HCT116 (cell line): ENCODE measurements at regions not wholly inside any gene's neighbourhood (a gene's known extent, or its start where the extent isn't known, plus 50 kb on each side); places are given as distances from the start of the nearest gene placed in this dataset.

Experiments
- ATAC-seq: fragments of 200-7000 bp; cut with Tn5 transposase; 2 replicates; pipeline ENCODE4 v1.9.1; 2020; ENCODE audit warnings: mild to moderate bottlenecking, moderate library complexity
- BruUV-seq: library from RNA; stranded (reverse); fragments of 400-500 nt; replicated peaks from 2 replicates; lab custom pipeline; 2021; lab: Mats Ljungman, UMichigan
- CTCF ChIA-PET: fragments of 300-600 bp; sonication (Branson Sonifier 250); formaldehyde crosslinking; loops from one replicate; lab custom pipeline; 2021; ENCODE audit warnings: antibody characterized with exemption; lab: Charles Lee
- POLR2A ChIA-PET: fragments of 300-600, 350-600 bp; sonication (Branson Sonifier 250); formaldehyde crosslinking; loops from one replicate; lab custom pipeline; 2021; ENCODE audit warnings: antibody characterized with exemption; lab: Charles Lee
- RAD21 ChIA-PET, 2 experiments: fragments of 300-600 bp; sonication (Branson Sonifier 250); formaldehyde crosslinking; loops; one replicate each; lab custom pipeline; 2023; ENCODE audit warnings: low total read pairs in 2 of 2; ENCODE audit not compliant: uncharacterized antibody in 2 of 2, unreplicated experiment in 2 of 2, low non-redundant PET in 1 of 2; lab: Charles Lee
- DNase-seq: peaks from one replicate; pipeline ENCODE4 v3.0.0-alpha.2; 2010; ENCODE audit warnings: low read depth, low spot score
- H2AFZ ChIP-seq: fragments of 200-600 bp; shearing (Covaris generic), sonication (generic); 2 replicates; pipeline ENCODE4 v1.6.1; 2017; ENCODE audit warnings: low read depth, mixed run types, mixed read lengths, antibody characterized with exemption, low read length; ENCODE audit not compliant: poor library complexity, severe bottlenecking
- H3K27ac ChIP-seq: 2 replicates; pipeline ENCODE4 v1.5.1; 2012; ENCODE audit warnings: low read depth, low read length
- H3K27me3 ChIP-seq: fragments of 200-600 bp; sonication (generic); 2 replicates; pipeline ENCODE4 v1.6.1; 2016; ENCODE audit warnings: mixed run types, low read length, mixed read lengths; ENCODE audit not compliant: insufficient read depth
- H3K36me3 ChIP-seq, 2 experiments: fragments of 200-500 bp in 1 of 2; fragments of 200-600 bp in 1 of 2; sonication (Bioruptor generic) in 1 of 2; sonication (generic) in 1 of 2; 2 replicates each; pipeline versions ENCODE4 v1.5.1 to v1.6.1; 2014 to 2016; ENCODE audit warnings: low read length in 2 of 2, inconsistent platforms in 1 of 2, mixed read lengths in 1 of 2, mixed run types in 1 of 2; ENCODE audit not compliant: insufficient read depth in 2 of 2, control insufficient read depth in 1 of 2
- H3K4me1 ChIP-seq, 2 experiments: fragments of 200-600 bp in 1 of 2; sonication (generic) in 1 of 2; 2 replicates each; pipeline versions ENCODE4 v1.5.1 to v1.6.1; 2012 to 2017; ENCODE audit warnings: low read length in 2 of 2, inconsistent platforms in 1 of 2, mild to moderate bottlenecking in 1 of 2, mixed read lengths in 1 of 2, mixed run types in 1 of 2, moderate library complexity in 1 of 2; ENCODE audit not compliant: insufficient read depth in 2 of 2, control insufficient read depth in 1 of 2
- H3K4me2 ChIP-seq: fragments of 200-600 bp; sonication (generic); 2 replicates; pipeline ENCODE4 v1.6.1; 2017; ENCODE audit warnings: mixed run types, low read length, mixed read lengths
- H3K4me3 ChIP-seq, 2 experiments: fragments of 200-600 bp in 1 of 2; sonication (generic) in 1 of 2; replicated peaks in 1 of 2; 2 replicates each; pipeline ENCODE4 v1.5.1; 2011 to 2016; ENCODE audit warnings: low read length in 2 of 2, control low read depth in 1 of 2, low read depth in 1 of 2, mild to moderate bottlenecking in 1 of 2, mixed read lengths in 1 of 2, mixed run types in 1 of 2
- H3K79me2 ChIP-seq: fragments of 200-600 bp; sonication (generic); 2 replicates; pipeline ENCODE4 v1.6.1; 2017; ENCODE audit warnings: mild to moderate bottlenecking, mixed run types, low read length, moderate library complexity, mixed read lengths; ENCODE audit not compliant: insufficient read depth
- H3K9ac ChIP-seq: fragments of 200-600 bp; sonication (generic); 2 replicates; pipeline ENCODE4 v1.6.1; 2016; ENCODE audit warnings: low read length, mixed read lengths
- H3K9me2 ChIP-seq: fragments of 200-600 bp; sonication (generic), shearing (Covaris generic); 2 replicates; pipeline ENCODE4 v1.6.1; 2017; ENCODE audit warnings: mixed run types, mild to moderate bottlenecking, moderate library complexity; ENCODE audit not compliant: insufficient read depth
- H3K9me3 ChIP-seq, 2 experiments: fragments of 200-500 bp in 1 of 2; fragments of 200-600 bp in 1 of 2; sonication (Bioruptor generic) in 1 of 2; sonication (generic) in 1 of 2; 2 replicates each; pipeline ENCODE4 v1.6.1; 2014 to 2017; ENCODE audit warnings: low read length in 2 of 2, mixed read lengths in 2 of 2, inconsistent platforms in 1 of 2, low read depth in 1 of 2, mild to moderate bottlenecking in 1 of 2, mixed run types in 1 of 2, moderate library complexity in 1 of 2; ENCODE audit not compliant: control insufficient read depth in 1 of 2, insufficient read depth in 1 of 2
- H4K20me1 ChIP-seq: fragments of 200-600 bp; sonication (generic), shearing (Covaris generic); 2 replicates; pipeline ENCODE4 v1.6.1; 2017; ENCODE audit warnings: mixed run types, mild to moderate bottlenecking, moderate library complexity; ENCODE audit not compliant: insufficient read depth
- CBX3 ChIP-seq: IDR thresholded peaks from 2 replicates; pipeline ENCODE4 v1.6.1; 2012; ENCODE audit warnings: low read depth
- EZH2 ChIP-seq: fragments of 200-600 bp; sonication (generic); IDR thresholded peaks from 2 replicates; pipeline ENCODE4 v1.6.1; 2017; ENCODE audit warnings: antibody characterized with exemption, mixed run types
- FOSL1 ChIP-seq: IDR thresholded peaks from 2 replicates; pipeline ENCODE4 v1.6.1; 2012; ENCODE audit warnings: low read depth
- MAX ChIP-seq: IDR thresholded peaks from 2 replicates; pipeline ENCODE4 v1.6.1; 2012
- POLR2AphosphoS5 ChIP-seq: IDR thresholded peaks from 2 replicates; pipeline ENCODE4 v1.6.1; 2011; ENCODE audit warnings: mild to moderate bottlenecking, low read depth, low read length, moderate library complexity
- RAD21 ChIP-seq: IDR thresholded peaks from 2 replicates; pipeline ENCODE4 v1.6.1; 2012; ENCODE audit warnings: low read depth, mild to moderate bottlenecking
- SIN3A ChIP-seq: IDR thresholded peaks from 2 replicates; pipeline ENCODE4 v1.6.1; 2012; ENCODE audit warnings: low read depth
- SP1 ChIP-seq: IDR thresholded peaks from 2 replicates; pipeline ENCODE4 v1.6.1; 2012; ENCODE audit warnings: low read depth
- SRF ChIP-seq: IDR thresholded peaks from 2 replicates; pipeline ENCODE4 v1.6.1; 2012; ENCODE audit warnings: low read depth
- TCF7L2 ChIP-seq: IDR thresholded peaks from 2 replicates; pipeline ENCODE4 v1.7.0; 2011; ENCODE audit warnings: borderline replicate concordance, inconsistent platforms; ENCODE audit not compliant: insufficient read depth, insufficient read length; ENCODE audit errors: extremely low read depth
- ZFX ChIP-seq: fragments of 450-650 bp; IDR thresholded peaks from 2 replicates; pipeline ENCODE4 v1.6.1; 2017
- intact Hi-C: fragments of 100-400 bp; cut with micrococcal nuclease; formaldehyde crosslinking; loops from 2 replicates; pipeline ENCODE4 v1.10.0; 2022
- TF ChIP-seq, protein P1 (sequence below): IDR thresholded peaks from 2 replicates; pipeline ENCODE4 v1.6.1; 2012; ENCODE audit warnings: low read depth

DNA sequence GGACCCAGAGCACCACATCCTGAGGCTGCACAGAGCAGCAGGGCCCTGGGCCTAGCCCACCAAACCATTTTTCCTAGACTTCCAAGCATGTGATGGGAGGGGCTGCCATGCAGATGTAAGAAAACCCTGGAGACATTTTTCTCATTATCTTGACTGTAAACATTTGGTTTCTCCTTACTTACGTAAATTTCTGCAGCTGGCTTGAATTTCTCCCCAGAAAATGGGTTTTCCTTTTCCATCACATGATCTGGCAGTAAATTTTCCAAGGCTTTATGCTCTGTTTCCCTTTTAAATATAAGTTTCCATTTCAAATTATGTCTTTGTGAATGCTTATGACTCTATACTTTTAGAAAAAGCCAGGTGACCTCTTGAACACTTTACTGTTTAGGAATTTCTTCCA is 945.9 kb upstream of the NDST4 start:
- no peaks in the 10 kb centered on the region for H3K36me3 ChIP-seq
- CTCF ChIA-PET, result no interaction called here
- no peaks in the 10 kb centered on the region for H4K20me1 ChIP-seq
- H3K4me3 ChIP-seq, result no peak overlapping the region
- no peak overlapping the region for H3K4me2 ChIP-seq
- POLR2A ChIA-PET, result no interaction called here
- H3K9me2 ChIP-seq, result no peaks in the 10 kb centered on the region
- no TSS peak for BruUV-seq
- intact Hi-C loops, result no loop called here
- no peak for DNase-seq
- H3K4me1 ChIP-seq, result no peaks in the 10 kb centered on the region
- H3K27me3 ChIP-seq, result no peaks in the 10 kb centered on the region
- no peak overlapping the region for H2AFZ ChIP-seq
- RAD21 ChIA-PET, result interaction anchor here in 1 of 2 experiments (0.6 kb wide), 1 partner anchor 17 kb away, joined by 3 read pairs; no protein-coding TSS in a partner anchor
- no peak overlapping the region for H3K9ac ChIP-seq
- TF ChIP-seq, protein P1, sequence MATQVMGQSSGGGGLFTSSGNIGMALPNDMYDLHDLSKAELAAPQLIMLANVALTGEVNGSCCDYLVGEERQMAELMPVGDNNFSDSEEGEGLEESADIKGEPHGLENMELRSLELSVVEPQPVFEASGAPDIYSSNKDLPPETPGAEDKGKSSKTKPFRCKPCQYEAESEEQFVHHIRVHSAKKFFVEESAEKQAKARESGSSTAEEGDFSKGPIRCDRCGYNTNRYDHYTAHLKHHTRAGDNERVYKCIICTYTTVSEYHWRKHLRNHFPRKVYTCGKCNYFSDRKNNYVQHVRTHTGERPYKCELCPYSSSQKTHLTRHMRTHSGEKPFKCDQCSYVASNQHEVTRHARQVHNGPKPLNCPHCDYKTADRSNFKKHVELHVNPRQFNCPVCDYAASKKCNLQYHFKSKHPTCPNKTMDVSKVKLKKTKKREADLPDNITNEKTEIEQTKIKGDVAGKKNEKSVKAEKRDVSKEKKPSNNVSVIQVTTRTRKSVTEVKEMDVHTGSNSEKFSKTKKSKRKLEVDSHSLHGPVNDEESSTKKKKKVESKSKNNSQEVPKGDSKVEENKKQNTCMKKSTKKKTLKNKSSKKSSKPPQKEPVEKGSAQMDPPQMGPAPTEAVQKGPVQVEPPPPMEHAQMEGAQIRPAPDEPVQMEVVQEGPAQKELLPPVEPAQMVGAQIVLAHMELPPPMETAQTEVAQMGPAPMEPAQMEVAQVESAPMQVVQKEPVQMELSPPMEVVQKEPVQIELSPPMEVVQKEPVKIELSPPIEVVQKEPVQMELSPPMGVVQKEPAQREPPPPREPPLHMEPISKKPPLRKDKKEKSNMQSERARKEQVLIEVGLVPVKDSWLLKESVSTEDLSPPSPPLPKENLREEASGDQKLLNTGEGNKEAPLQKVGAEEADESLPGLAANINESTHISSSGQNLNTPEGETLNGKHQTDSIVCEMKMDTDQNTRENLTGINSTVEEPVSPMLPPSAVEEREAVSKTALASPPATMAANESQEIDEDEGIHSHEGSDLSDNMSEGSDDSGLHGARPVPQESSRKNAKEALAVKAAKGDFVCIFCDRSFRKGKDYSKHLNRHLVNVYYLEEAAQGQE, result no peak
- no peak for TF ChIP-seq MAX
- TF ChIP-seq CBX3, result no peak
- TF ChIP-seq TCF7L2, result no peak
- no peak overlapping the region for H3K27ac ChIP-seq
- H3K9me3 ChIP-seq, result no peaks in the 10 kb centered on the region
- no peaks in the 10 kb centered on the region for H3K79me2 ChIP-seq
- ATAC-seq, result no peak

GRCh38 chr4:116058129-116058528 is 944.7 kb upstream of the NDST4 start:
- ChIA-PET CTCF (no interaction called here), POLR2A (no interaction called here), RAD21 (no interaction called here)
- H4K20me1 ChIP-seq, result no peaks in the 10 kb centered on the region
- DNase-seq (no peak), ATAC-seq (no peak)
- no peak overlapping the region for H3K27ac ChIP-seq
- no TSS peak for BruUV-seq
- no peak overlapping the region for H3K9ac ChIP-seq
- H3K9me3 ChIP-seq, result no peaks in the 10 kb centered on the region
- intact Hi-C loops, result no loop called here
- no peak overlapping the region for H3K4me3 ChIP-seq
- no peak for TF ChIP-seq MAX
- no peak for TF ChIP-seq SRF
- TF ChIP-seq SIN3A, result no peak
- no peak for TF ChIP-seq TCF7L2
- no peak for TF ChIP-seq EZH2
- TF ChIP-seq ZFX, result no peak
- TF ChIP-seq SP1, result no peak
- TF ChIP-seq FOSL1, result no peak
- TF ChIP-seq RAD21, result no peak
- no peak for TF ChIP-seq POLR2AphosphoS5
- no peaks in the 10 kb centered on the region for H3K4me1 ChIP-seq
- H3K9me2 ChIP-seq, result no peaks in the 10 kb centered on the region
- H2AFZ ChIP-seq, result no peak overlapping the region
- no peaks in the 10 kb centered on the region for H3K27me3 ChIP-seq
- H3K4me2 ChIP-seq, result no peak overlapping the region
- H3K36me3 ChIP-seq, result no peaks in the 10 kb centered on the region
- no peaks in the 10 kb centered on the region for H3K79me2 ChIP-seq
